Testis (tissue), 2 donors: ENCODE measurements at regions not wholly inside any gene's neighbourhood (a gene's known extent, or its start where the extent isn't known, plus 50 kb on each side); places are given as distances from the start of the nearest gene placed in this dataset.

Experiments
- CTCF ChIP-seq, 3 experiments: fragments of 450-650 bp in 2 of 3; fragments of 200-600 bp in 1 of 3; sonication (generic) in 1 of 3; IDR thresholded peaks; one replicate each; pipeline ENCODE4 v1.5.1; 2016 to 2019; ENCODE audit warnings: antibody characterized with exemption in 3 of 3, mild to moderate bottlenecking in 2 of 3, moderate library complexity in 1 of 3
- POLR2A ChIP-seq: fragments of 450-650 bp; IDR thresholded peaks from one replicate; pipeline ENCODE4 v1.6.1; 2017; ENCODE audit warnings: antibody characterized with exemption, mild to moderate bottlenecking, moderate library complexity

GRCh38 chr14:71695611-71696350 is 236.4 kb upstream of the RGS6 start:
- no peak for TF ChIP-seq CTCF (IDR thresholded peaks at IDR 0.05)
- TF ChIP-seq POLR2A, result no peak
